Mucosa of rectum (tissue), 2 donors: ENCODE measurements at regions not wholly inside any gene's neighbourhood (a gene's known extent, or its start where the extent isn't known, plus 50 kb on each side); places are given as distances from the start of the nearest gene placed in this dataset.

Source experiments
- H3K27ac ChIP-seq, 2 donors: one replicate each; pipeline ENCODE4 v1.7.0; 2013; ENCODE audit warnings: inconsistent platforms in 2 of 2, low read depth in 2 of 2, low read length in 2 of 2
- H3K27me3 ChIP-seq, 2 donors: one replicate each; pipeline ENCODE4 v1.7.0; 2013; ENCODE audit warnings: low read length in 2 of 2; ENCODE audit not compliant: control insufficient read depth in 2 of 2, insufficient read depth in 2 of 2
- H3K36me3 ChIP-seq, 2 donors: one replicate each; pipeline ENCODE4 v1.7.0; 2013; ENCODE audit warnings: low read length in 2 of 2; ENCODE audit not compliant: control insufficient read depth in 2 of 2, insufficient read depth in 2 of 2
- H3K4me1 ChIP-seq, 2 donors: one replicate each; pipeline ENCODE4 v1.7.0; 2013; ENCODE audit warnings: low read length in 2 of 2, mild to moderate bottlenecking in 1 of 2; ENCODE audit not compliant: control insufficient read depth in 2 of 2, insufficient read depth in 2 of 2
- H3K4me3 ChIP-seq, 2 donors: one replicate each; pipeline ENCODE4 v1.7.0; 2013; ENCODE audit warnings: low read length in 2 of 2
- H3K9ac ChIP-seq, 2 donors: one replicate each; pipeline ENCODE4 v1.7.0; 2013; ENCODE audit warnings: low read length in 2 of 2, low read depth in 1 of 2, mild to moderate bottlenecking in 1 of 2
- H3K9me3 ChIP-seq, 2 donors: one replicate each; pipeline ENCODE4 v1.7.0; 2013; ENCODE audit warnings: low read length in 2 of 2; ENCODE audit not compliant: control insufficient read depth in 2 of 2
- donor health status: healthy.
- donor health status: Normal muscosa, but diverticular disease.

GRCh38 chr16:62625326-62625725 is 589.1 kb upstream of the CDH8 start:
- no peaks in the 10 kb centered on the region for H3K36me3 ChIP-seq
- no peaks in the 10 kb centered on the region for H3K9me3 ChIP-seq
- H3K4me1 ChIP-seq, result no peaks in the 10 kb centered on the region
- no peak overlapping the region for H3K4me3 ChIP-seq
- no peaks in the 10 kb centered on the region for H3K27me3 ChIP-seq
- no peak overlapping the region for H3K9ac ChIP-seq
- H3K27ac ChIP-seq, result no peak overlapping the region

GRCh38 chr16:62620275-62620674 is 584.0 kb upstream of the CDH8 start:
- Histone ChIP-seq H3K4me1 (no peaks in the 10 kb centered on the region), H3K27me3 (no peaks in the 10 kb centered on the region), H3K9me3 (peaks cover 0 to 6% of the 10 kb centered on the region in 2 donors), H3K36me3 (no peaks in the 10 kb centered on the region), H3K27ac (no peak overlapping the region), H3K4me3 (no peak overlapping the region), H3K9ac (no peak overlapping the region)

- Histone ChIP-seq H3K27me3 (no peaks in the 10 kb centered on the region), H3K4me3 (no peak overlapping the region), H3K9me3 (peaks cover 0 to 6% of the 10 kb centered on the region in 2 donors)
Measured at GRCh38 chr16:62615526-62615925, 579.3 kb upstream of the CDH8 start.

DNA sequence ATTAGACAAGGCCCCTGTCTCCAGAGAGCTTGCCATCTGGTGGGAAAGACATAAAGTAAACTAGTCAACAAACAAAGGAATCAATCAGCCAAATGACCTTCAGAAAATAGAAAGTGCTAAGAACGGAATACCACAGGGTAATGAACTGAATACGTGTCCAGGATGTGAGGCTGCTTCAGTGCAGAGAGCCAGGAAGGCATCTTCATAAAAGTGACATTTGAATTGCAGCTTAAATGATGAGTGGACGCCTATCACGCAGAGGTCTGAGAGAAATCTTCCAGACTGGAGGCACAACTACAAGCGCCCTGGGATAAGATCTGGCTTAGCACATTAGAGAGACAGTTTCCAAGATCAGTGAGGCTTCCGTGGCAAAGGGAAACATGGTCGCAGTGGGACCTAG is 574.1 kb upstream of the CDH8 start:
- H3K9me3 ChIP-seq, result no peaks in the 10 kb centered on the region
- H3K4me1 ChIP-seq, result no peaks in the 10 kb centered on the region
- H3K27me3 ChIP-seq, result no peaks in the 10 kb centered on the region

More at GRCh38 chr16:62615526-62615925, 579.3 kb upstream of the CDH8 start:
- Histone ChIP-seq H3K27ac (no peak overlapping the region), H3K4me1 (no peaks in the 10 kb centered on the region), H3K36me3 (no peaks in the 10 kb centered on the region), H3K9ac (no peak overlapping the region)

DNA sequence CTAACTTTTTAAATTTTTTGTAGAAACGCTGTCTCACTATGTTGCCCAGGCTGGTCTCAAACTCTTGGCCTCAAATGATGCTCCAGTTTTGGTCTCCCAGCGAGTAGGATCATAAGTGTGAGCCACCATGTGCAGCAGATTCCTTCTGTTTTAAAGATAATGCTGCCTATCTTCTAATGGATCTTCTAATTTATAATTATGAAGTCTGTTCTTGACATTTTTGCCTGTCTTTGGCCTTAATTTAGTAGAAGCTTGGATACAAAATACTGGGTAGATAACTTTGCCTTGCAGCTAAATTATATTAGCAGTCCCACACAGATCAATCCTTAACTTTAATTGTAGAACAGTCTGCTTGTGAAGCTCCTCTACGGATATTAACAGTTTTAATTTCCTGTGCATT is 566.6 kb upstream of the CDH8 start:
- no peak overlapping the region for H3K9ac ChIP-seq
- no peaks in the 10 kb centered on the region for H3K36me3 ChIP-seq
- H3K27ac ChIP-seq, result no peak overlapping the region
- H3K9me3 ChIP-seq, result no peaks in the 10 kb centered on the region
- H3K4me3 ChIP-seq, result no peak overlapping the region
- no peaks in the 10 kb centered on the region for H3K27me3 ChIP-seq
- H3K4me1 ChIP-seq, result no peaks in the 10 kb centered on the region

More for the DNA sequence above, 574.1 kb upstream of the CDH8 start:
- Histone ChIP-seq H3K36me3 (no peaks in the 10 kb centered on the region), H3K9ac (no peak overlapping the region), H3K4me3 (no peak overlapping the region), H3K27ac (no peak overlapping the region)

DNA sequence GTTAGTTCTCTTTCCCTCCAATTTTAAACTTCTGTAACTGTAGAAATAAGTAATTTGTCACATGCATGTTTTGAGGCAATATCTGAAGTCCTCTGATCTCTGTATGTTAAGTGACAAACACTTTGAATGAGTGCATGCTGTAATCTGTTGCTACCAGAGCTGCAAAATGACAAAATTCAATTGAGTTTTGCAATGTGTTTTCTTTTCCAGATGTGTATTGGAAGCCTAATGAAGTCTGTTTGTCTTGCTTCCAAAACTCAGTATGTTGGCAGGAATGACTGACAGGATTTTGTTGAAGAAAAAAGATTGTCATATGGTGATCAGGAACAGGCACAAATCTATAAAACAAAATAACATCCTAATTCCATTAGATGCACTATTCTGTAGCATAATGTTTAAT is 561.6 kb upstream of the CDH8 start:
- no peaks in the 10 kb centered on the region for H3K9me3 ChIP-seq
- no peaks in the 10 kb centered on the region for H3K27me3 ChIP-seq
- no peak overlapping the region for H3K4me3 ChIP-seq
- no peaks in the 10 kb centered on the region for H3K36me3 ChIP-seq
- no peak overlapping the region for H3K9ac ChIP-seq
- no peaks in the 10 kb centered on the region for H3K4me1 ChIP-seq
- H3K27ac ChIP-seq, result no peak overlapping the region

DNA sequence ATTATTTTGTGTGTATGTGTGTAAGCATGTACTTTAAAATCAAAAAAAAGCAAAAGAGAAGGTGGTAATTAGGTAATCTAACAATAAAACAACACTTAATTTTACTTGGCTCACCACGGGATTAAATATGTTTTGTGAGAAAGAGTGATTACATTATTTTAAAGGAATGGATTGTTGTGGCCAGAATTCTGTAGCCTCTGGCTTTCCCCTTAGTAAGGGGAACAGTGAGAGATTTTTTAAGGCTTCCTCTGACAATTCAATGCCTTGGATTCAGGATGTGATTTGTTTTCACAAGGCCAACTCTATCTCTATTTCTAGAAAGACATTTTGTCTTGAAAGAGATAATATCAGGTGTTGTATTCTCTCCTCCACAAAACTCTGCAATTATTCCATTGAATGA is 560.3 kb upstream of the CDH8 start:
- Histone ChIP-seq H3K27ac (no peak overlapping the region), H3K9ac (no peak overlapping the region), H3K4me3 (no peak overlapping the region), H3K27me3 (no peaks in the 10 kb centered on the region), H3K36me3 (no peaks in the 10 kb centered on the region), H3K9me3 (no peaks in the 10 kb centered on the region), H3K4me1 (no peaks in the 10 kb centered on the region)

- Histone ChIP-seq H3K27ac (no peak overlapping the region), H3K9ac (no peak overlapping the region), H3K4me1 (no peaks in the 10 kb centered on the region), H3K4me3 (no peak overlapping the region), H3K27me3 (no peaks in the 10 kb centered on the region), H3K9me3 (no peaks in the 10 kb centered on the region), H3K36me3 (no peaks in the 10 kb centered on the region)
Measured at GRCh38 chr16:62596125-62596524, 559.9 kb upstream of the CDH8 start.

DNA sequence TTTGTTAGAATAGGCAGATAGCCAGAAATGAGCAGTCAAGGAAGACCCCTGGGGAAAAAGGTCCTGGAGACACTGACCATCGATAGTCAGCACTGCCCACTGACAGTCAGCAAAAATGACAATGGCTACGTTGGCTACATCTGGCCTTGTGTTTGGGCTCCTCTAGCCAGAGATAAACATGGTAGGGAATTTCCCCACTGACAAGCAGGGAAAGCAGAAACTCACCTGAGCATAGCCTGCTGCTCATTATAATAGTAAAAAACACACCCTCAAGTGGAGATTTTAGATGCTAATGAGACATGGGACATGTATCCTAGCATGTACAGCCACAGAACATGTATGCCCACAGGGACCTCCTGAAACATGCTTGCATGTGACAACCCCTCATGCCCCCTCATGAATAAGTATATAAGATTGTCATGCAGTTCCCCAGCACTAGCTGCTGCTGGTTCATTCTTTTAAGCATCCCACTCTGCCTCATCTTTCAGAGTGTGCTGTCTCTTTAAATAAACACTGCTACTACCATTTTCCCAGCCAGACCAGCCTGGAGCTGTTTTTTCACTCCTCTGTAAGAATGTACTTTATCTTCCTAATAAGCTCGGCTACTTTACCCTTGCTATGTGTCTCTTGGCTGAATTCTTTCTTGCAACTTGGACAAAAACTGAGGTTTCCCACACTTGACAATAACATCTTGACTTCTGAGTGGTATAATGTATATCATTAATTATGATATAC is 550.1 kb upstream of the CDH8 start:
- Histone ChIP-seq H3K27ac (no peak overlapping the region), H3K36me3 (no peaks in the 10 kb centered on the region), H3K9me3 (peaks cover 0 to 4% of the 10 kb centered on the region in 2 donors), H3K4me3 (no peak overlapping the region), H3K9ac (no peak overlapping the region), H3K27me3 (no peaks in the 10 kb centered on the region), H3K4me1 (no peaks in the 10 kb centered on the region)

GRCh38 chr16:62585041-62585545 is 548.9 kb upstream of the CDH8 start:
- Histone ChIP-seq H3K27ac (no peak overlapping the region), H3K9ac (no peak overlapping the region), H3K27me3 (no peaks in the 10 kb centered on the region), H3K4me1 (no peaks in the 10 kb centered on the region), H3K36me3 (no peaks in the 10 kb centered on the region), H3K9me3 (peaks cover 0 to 4% of the 10 kb centered on the region in 2 donors), H3K4me3 (no peak overlapping the region)
